A673 (cell line): ENCODE measurements at regions not wholly inside any gene's neighbourhood (a gene's known extent, or its start where the extent isn't known, plus 50 kb on each side); places are given as distances from the start of the nearest gene placed in this dataset.

Experiments
- EZH2 ChIP-seq: fragments of 200-600 bp; sonication (generic); IDR thresholded peaks from 2 replicates; pipeline ENCODE4 v1.6.1; 2017; ENCODE audit warnings: borderline replicate concordance, low read depth, mild to moderate bottlenecking, mixed read lengths, antibody characterized with exemption, low read length; ENCODE audit not compliant: poor library complexity, severe bottlenecking
- TF ChIP-seq, protein P1 (sequence below): fragments of 300-800, 200-600 bp; sonication (generic); conservative IDR thresholded peaks from 2 replicates; pipeline ENCODE4 v1.5.1; 2017; ENCODE audit warnings: low read depth, mild to moderate bottlenecking, antibody characterized with exemption, low read length, moderate library complexity, mixed read lengths

DNA sequence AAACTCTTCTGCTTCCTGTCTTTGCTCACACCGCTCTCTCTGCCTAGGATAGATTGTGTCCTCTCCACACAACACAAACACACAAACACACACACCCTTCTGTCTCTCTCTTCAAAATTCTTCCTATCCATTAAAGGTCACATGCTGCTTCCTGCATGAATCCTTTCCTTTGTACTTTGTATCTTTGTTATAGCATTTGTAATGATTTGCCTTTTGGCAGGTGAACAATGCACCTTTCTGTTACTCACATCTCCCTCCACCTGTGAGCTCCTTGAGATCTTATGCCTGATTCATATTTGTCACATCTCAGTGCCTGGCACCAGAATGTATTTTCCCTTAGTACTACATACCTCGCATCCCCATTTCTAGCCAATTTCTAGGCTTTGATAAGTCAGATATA, 251.4 kb upstream of the UMPS start:
- TF ChIP-seq, protein P1, sequence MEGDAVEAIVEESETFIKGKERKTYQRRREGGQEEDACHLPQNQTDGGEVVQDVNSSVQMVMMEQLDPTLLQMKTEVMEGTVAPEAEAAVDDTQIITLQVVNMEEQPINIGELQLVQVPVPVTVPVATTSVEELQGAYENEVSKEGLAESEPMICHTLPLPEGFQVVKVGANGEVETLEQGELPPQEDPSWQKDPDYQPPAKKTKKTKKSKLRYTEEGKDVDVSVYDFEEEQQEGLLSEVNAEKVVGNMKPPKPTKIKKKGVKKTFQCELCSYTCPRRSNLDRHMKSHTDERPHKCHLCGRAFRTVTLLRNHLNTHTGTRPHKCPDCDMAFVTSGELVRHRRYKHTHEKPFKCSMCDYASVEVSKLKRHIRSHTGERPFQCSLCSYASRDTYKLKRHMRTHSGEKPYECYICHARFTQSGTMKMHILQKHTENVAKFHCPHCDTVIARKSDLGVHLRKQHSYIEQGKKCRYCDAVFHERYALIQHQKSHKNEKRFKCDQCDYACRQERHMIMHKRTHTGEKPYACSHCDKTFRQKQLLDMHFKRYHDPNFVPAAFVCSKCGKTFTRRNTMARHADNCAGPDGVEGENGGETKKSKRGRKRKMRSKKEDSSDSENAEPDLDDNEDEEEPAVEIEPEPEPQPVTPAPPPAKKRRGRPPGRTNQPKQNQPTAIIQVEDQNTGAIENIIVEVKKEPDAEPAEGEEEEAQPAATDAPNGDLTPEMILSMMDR = no peak
- no peak for TF ChIP-seq EZH2
